Parathyroid adenoma (tissue), 2 donors: ENCODE measurements at regions not wholly inside any gene's neighbourhood (a gene's known extent, or its start where the extent isn't known, plus 50 kb on each side); places are given as distances from the start of the nearest gene placed in this dataset.

ENCODE experiments used
- H2AFZ ChIP-seq: fragments of 300-600 bp; sonication (generic); one replicate; pipeline ENCODE4 v1.7.0; 2017; ENCODE audit warnings: antibody characterized with exemption, mild to moderate bottlenecking
- H3K27ac ChIP-seq: fragments of 300-600 bp; sonication (generic); one replicate; pipeline ENCODE4 v1.7.0; 2017
- H3K27me3 ChIP-seq: fragments of 300-600 bp; sonication (generic); one replicate; pipeline ENCODE4 v1.7.0; 2017; ENCODE audit warnings: low read length; ENCODE audit not compliant: control insufficient read depth, insufficient read depth
- H3K36me3 ChIP-seq: fragments of 300-600 bp; sonication (generic); one replicate; pipeline ENCODE4 v1.7.0; 2017; ENCODE audit warnings: low read length; ENCODE audit not compliant: control insufficient read depth, insufficient read depth
- H3K4me1 ChIP-seq: fragments of 300-600 bp; sonication (generic); one replicate; pipeline ENCODE4 v1.7.0; 2017; ENCODE audit warnings: control low read depth
- H3K4me2 ChIP-seq: fragments of 300-600 bp; sonication (generic); one replicate; pipeline ENCODE4 v1.7.0; 2017; ENCODE audit warnings: low read length
- H3K4me3 ChIP-seq: fragments of 300-600 bp; sonication (generic); one replicate; pipeline ENCODE4 v1.7.0; 2017; ENCODE audit warnings: low read depth, low read length
- H3K79me2 ChIP-seq: fragments of 300-600 bp; sonication (generic); one replicate; pipeline ENCODE4 v1.7.0; 2017; ENCODE audit warnings: control low read depth
- H3K9ac ChIP-seq: fragments of 300-600 bp; sonication (generic); one replicate; pipeline ENCODE4 v1.7.0; 2017; ENCODE audit warnings: mild to moderate bottlenecking
- H3K9me3 ChIP-seq: fragments of 300-600 bp; sonication (generic); one replicate; pipeline ENCODE4 v1.7.0; 2017; ENCODE audit warnings: low read length; ENCODE audit not compliant: control insufficient read depth
- TF ChIP-seq, protein P1 (sequence below): fragments of 300-600 bp; sonication (generic); IDR thresholded peaks from one replicate; pipeline ENCODE4 v1.7.0; 2017; ENCODE audit warnings: antibody characterized with exemption, mild to moderate bottlenecking
- donor health status: primary hyperparathyroidism.

DNA sequence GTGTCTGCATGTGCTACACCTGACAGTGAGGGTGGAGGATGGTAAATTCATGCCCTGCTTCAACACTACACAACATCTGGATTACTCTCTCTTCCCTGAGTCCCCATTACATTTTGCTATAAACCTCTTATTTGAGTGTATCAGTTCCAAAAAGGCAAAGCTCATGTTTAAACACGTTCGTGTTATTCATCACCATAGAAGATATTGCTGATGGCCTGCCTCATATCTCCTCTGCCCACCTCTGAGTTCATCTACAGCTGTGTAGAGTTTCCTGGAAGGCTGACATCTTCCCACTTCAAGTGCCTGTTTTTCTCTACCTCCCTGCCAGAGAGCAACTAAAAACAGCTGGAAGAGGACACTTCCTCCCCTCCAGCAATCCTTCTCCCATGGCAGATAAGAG is 433.2 kb downstream of the ISL1 start:
- H3K79me2 ChIP-seq: no peaks in the 10 kb centered on the region
- H3K4me3 ChIP-seq: no peak overlapping the region
- H3K9ac ChIP-seq: no peak overlapping the region
- no peaks in the 10 kb centered on the region for H3K9me3 ChIP-seq
- TF ChIP-seq, protein P1, sequence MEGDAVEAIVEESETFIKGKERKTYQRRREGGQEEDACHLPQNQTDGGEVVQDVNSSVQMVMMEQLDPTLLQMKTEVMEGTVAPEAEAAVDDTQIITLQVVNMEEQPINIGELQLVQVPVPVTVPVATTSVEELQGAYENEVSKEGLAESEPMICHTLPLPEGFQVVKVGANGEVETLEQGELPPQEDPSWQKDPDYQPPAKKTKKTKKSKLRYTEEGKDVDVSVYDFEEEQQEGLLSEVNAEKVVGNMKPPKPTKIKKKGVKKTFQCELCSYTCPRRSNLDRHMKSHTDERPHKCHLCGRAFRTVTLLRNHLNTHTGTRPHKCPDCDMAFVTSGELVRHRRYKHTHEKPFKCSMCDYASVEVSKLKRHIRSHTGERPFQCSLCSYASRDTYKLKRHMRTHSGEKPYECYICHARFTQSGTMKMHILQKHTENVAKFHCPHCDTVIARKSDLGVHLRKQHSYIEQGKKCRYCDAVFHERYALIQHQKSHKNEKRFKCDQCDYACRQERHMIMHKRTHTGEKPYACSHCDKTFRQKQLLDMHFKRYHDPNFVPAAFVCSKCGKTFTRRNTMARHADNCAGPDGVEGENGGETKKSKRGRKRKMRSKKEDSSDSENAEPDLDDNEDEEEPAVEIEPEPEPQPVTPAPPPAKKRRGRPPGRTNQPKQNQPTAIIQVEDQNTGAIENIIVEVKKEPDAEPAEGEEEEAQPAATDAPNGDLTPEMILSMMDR: no peak
- no peaks in the 10 kb centered on the region for H3K4me1 ChIP-seq
- H2AFZ ChIP-seq: no peak overlapping the region
- no peaks in the 10 kb centered on the region for H3K36me3 ChIP-seq
- H3K27ac ChIP-seq: no peak overlapping the region
- H3K27me3 ChIP-seq: no peaks in the 10 kb centered on the region
- no peak overlapping the region for H3K4me2 ChIP-seq

DNA sequence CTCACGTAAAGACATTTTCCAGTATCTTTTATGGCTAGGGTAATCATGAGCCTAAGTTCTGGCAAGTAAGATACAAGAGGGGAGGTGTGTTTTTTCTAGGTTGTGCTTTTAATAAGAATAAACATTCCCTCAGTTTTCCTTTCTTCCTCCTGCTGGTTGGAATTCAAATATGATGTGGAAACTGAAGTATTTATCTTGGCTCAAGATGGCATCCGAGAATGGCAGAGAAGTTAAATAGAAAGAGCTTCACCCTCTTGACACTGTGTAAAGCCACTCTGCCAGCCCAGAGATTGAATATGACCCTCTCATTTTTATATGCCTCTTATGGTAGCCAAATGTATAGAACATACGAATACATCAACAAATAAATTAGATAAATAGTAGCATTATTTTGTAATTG is 438.4 kb downstream of the ISL1 start:
- TF ChIP-seq, protein P1: no peak
- no peaks in the 10 kb centered on the region for H3K27me3 ChIP-seq
- no peaks in the 10 kb centered on the region for H3K4me1 ChIP-seq
- no peak overlapping the region for H3K4me3 ChIP-seq
- H3K36me3 ChIP-seq: no peaks in the 10 kb centered on the region
- no peaks in the 10 kb centered on the region for H3K79me2 ChIP-seq
- H3K9ac ChIP-seq: no peak overlapping the region
- no peak overlapping the region for H3K4me2 ChIP-seq
- H2AFZ ChIP-seq: no peak overlapping the region
- no peaks in the 10 kb centered on the region for H3K9me3 ChIP-seq
- no peak overlapping the region for H3K27ac ChIP-seq

DNA sequence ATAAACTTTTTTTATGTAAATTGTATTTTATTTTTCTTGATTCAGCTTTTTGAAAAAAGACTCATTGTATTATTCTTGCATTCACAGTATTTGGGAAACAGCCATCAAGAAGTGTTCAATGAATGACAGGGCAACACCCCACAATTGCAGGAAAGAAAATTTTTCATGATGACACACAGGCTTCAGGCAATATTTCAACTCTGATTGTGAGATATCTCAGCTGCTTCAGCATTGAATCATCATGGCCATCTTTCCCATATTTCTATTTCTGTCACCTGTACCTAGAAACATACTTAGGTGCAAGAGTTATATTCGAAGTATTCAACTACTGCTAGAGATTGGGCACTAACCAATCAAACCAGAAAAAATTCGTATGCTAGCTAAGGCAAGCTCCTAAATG is 446.0 kb downstream of the ISL1 start:
- no peak overlapping the region for H3K27ac ChIP-seq
- H3K9ac ChIP-seq: no peak overlapping the region
- H3K9me3 ChIP-seq: no peaks in the 10 kb centered on the region
- no peaks in the 10 kb centered on the region for H3K4me1 ChIP-seq
- H2AFZ ChIP-seq: no peak overlapping the region
- no peaks in the 10 kb centered on the region for H3K79me2 ChIP-seq
- H3K4me3 ChIP-seq: no peak overlapping the region
- TF ChIP-seq, protein P1: no peak
- no peak overlapping the region for H3K4me2 ChIP-seq
- no peaks in the 10 kb centered on the region for H3K36me3 ChIP-seq
- no peaks in the 10 kb centered on the region for H3K27me3 ChIP-seq

DNA sequence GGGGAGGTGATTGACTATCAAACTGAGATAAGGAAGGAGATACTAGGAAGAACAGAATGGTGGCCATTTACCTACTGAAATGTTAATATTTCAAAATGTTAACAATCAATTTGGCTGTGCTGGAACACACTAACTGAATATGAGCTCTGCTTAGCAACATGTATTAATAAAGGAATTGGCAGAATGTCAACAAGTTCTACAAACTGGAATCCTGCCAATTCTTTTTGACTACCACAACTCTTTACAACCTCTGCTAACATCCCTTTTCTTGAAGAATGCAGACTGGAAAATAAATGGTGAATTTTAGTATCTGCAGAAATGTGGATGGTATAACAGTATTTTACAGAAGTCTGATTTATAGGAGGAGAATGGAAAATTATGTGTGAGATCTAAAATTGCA is 446.4 kb downstream of the ISL1 start:
- H3K9ac ChIP-seq: no peak overlapping the region
- H2AFZ ChIP-seq: no peak overlapping the region
- no peaks in the 10 kb centered on the region for H3K79me2 ChIP-seq
- no peaks in the 10 kb centered on the region for H3K27me3 ChIP-seq
- H3K9me3 ChIP-seq: no peaks in the 10 kb centered on the region
- H3K27ac ChIP-seq: no peak overlapping the region
- no peak overlapping the region for H3K4me2 ChIP-seq
- no peaks in the 10 kb centered on the region for H3K4me1 ChIP-seq
- no peaks in the 10 kb centered on the region for H3K36me3 ChIP-seq
- TF ChIP-seq, protein P1: no peak
- H3K4me3 ChIP-seq: no peak overlapping the region

DNA sequence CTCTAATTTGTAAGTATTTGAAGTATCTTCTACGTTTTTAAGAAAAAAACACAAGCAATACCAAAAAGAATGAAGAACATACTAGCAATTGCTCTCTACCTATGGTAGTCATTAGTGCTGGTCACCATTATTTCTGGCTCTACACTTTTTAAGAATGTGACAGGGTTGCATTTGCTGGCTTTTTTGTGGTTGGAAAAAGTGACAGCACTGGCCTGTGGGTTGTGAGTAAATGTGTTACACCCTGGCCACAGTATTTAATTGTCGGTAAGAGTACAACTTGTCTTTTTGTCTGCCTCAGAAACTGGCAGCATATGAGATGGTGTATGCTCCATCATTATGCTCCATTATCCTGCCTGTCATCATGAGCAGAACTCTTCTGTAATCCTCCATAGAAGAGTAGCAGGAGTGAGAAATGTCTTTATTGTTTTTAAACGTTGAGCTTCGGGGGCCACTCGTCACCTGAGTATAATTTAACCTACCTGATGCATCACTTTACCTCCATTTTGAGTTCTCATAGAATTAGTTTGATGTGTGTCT is 449.8 kb downstream of the ISL1 start:
- Histone ChIP-seq H3K4me3 (no peak overlapping the region), H3K27ac (no peak overlapping the region)
- TF ChIP-seq, protein P1: no peak

More for the DNA sequence above, 449.8 kb downstream of the ISL1 start:
- H3K9ac ChIP-seq: no peak overlapping the region
- no peaks in the 10 kb centered on the region for H3K4me1 ChIP-seq
- H2AFZ ChIP-seq: no peak overlapping the region
- H3K27me3 ChIP-seq: no peaks in the 10 kb centered on the region
- H3K4me2 ChIP-seq: no peak overlapping the region
- no peaks in the 10 kb centered on the region for H3K9me3 ChIP-seq
- H3K36me3 ChIP-seq: no peaks in the 10 kb centered on the region
- no peaks in the 10 kb centered on the region for H3K79me2 ChIP-seq
